Psoas muscle (tissue), 7 donors: ENCODE measurements at regions not wholly inside any gene's neighbourhood (a gene's known extent, or its start where the extent isn't known, plus 50 kb on each side); places are given as distances from the start of the nearest gene placed in this dataset.
A peak's percentile ranks its signal among the peaks of the same experiment; 100 is the strongest.
"Not testable (repeated sequence)": the region's sequence is repeated elsewhere in the genome, so short reads cannot be mapped to it uniquely, and the experiment has no call there.

Source experiments
- ATAC-seq, 4 donors: fragments of 200-7000 bp; cut with Tn5 transposase; one replicate each; pipeline ENCODE4 v1.9.1; 2020; ENCODE audit warnings: moderate library complexity in 3 of 4, mild to moderate bottlenecking in 2 of 4
- DNase-seq, 2 donors: peaks; one replicate each; pipeline ENCODE4 v3.0.0-alpha.2; 2020
- H3K27ac ChIP-seq: fragments of 200-600 bp; one replicate; pipeline ENCODE4 v1.8.0; 2022
- H3K27me3 ChIP-seq, 3 donors: fragments of 200-600 bp in 1 of 3; one replicate each; pipeline versions ENCODE4 v1.6.1 to v1.8.0; 2013 to 2022; ENCODE audit warnings: low read length in 2 of 3, mild to moderate bottlenecking in 2 of 3, moderate library complexity in 1 of 3; ENCODE audit not compliant: insufficient read depth in 3 of 3
- H3K36me3 ChIP-seq, 2 donors: fragments of 200-600 bp in 1 of 2; one replicate each; pipeline versions ENCODE4 v1.6.1 to v1.8.0; 2013 to 2022; ENCODE audit warnings: low read depth in 1 of 2, mild to moderate bottlenecking in 1 of 2, moderate library complexity in 1 of 2; ENCODE audit not compliant: insufficient read depth in 1 of 2
- H3K4me1 ChIP-seq: fragments of 200-600 bp; one replicate; pipeline ENCODE4 v1.8.0; 2022
- H3K4me3 ChIP-seq: fragments of 200-600 bp; one replicate; pipeline ENCODE4 v1.8.0; 2022; ENCODE audit warnings: mild to moderate bottlenecking
- H3K9me3 ChIP-seq: fragments of 200-600 bp; one replicate; pipeline ENCODE4 v1.8.0; 2022
- CTCF ChIP-seq: fragments of 200-600 bp; IDR thresholded peaks from one replicate; pipeline ENCODE4 v1.8.0; 2022; ENCODE audit warnings: antibody characterized with exemption
- WGBS, 3 donors: extraction: QIAGEN DNeasy Blood & Tissue Kit; methylation state at CpG; one replicate each; pipeline versions ENCODE4 v1.1.6 to v1.1.7; 2013; 5-methylcytosine and 5-hydroxymethylcytosine counted together
- intact Hi-C, 2 donors: fragments of 100-400 bp; cut with DNase I; formaldehyde crosslinking; loops; one replicate each; pipeline versions ENCODE4 v1.11.0 to v1.14.2; 2022
- donor health status: healthy with polysubstance abuse.
- donor health status: DM: no; HTN: no; CAD: no; lungs with moderate emphysema.
- donor health status: Bipolar disorder and iron deficiency.
- donor health status: healthy.
- donor health status: DM: yes; HTN: yes; CAD: no.
- donor health status: DM: no; HTN: no; CAD: no.
- donor health status: DM: yes; HTN: yes; CAD: no.

- no peaks in the 10 kb centered on the region for H3K4me1 ChIP-seq
- no peak overlapping the region for H3K27ac ChIP-seq
- no peaks in the 10 kb centered on the region for H3K36me3 ChIP-seq
- no peaks in the 10 kb centered on the region for H3K9me3 ChIP-seq
- H3K27me3 ChIP-seq = no peaks in the 10 kb centered on the region
- intact Hi-C loops = no loop called here
- DNase-seq (no peak), ATAC-seq (no peak)
- TF ChIP-seq CTCF = no peak
- no peak overlapping the region for H3K4me3 ChIP-seq
Measured at GRCh38 chr2:185284696-185285095, 453.9 kb upstream of the FSIP2 start.

DNA sequence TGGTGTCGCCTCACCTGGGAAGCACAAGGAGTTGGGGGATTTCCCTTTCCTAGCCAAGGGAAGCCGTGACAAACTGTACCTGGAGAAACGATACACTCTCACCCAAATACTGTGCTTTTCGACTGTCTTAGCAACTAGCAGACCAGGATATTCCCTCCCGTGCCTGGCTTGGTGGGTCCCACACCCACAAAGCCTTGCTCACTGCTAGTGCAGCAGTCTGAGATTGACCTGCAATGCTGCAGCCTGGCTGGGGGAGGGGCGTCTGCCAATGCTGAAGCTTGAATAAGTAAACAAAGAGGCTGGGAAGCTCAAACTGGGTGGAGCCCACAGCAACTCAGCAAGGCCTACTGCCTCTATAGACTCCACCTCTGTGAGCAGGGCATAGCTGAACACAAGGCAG lies 448.6 kb upstream of the FSIP2 start:
- H3K27ac ChIP-seq, H3K9me3 ChIP-seq, DNase-seq, H3K27me3 ChIP-seq, ATAC-seq, H3K4me1 ChIP-seq, intact Hi-C loops, H3K4me3 ChIP-seq, H3K36me3 ChIP-seq: not testable (repeated sequence)
- WGBS, 3 donors = 67 to 84% (median 80%) methylated on average over 6 of the region's 6 CpGs

GRCh38 chr2:185291035-185291647 lies 447.5 kb upstream of the FSIP2 start:
- 49 to 53% (median 52%) methylated on average over 7 of the region's 7 CpGs for WGBS, 3 donors
- Histone ChIP-seq H3K27me3 (no peaks in the 10 kb centered on the region), H3K4me3 (no peak overlapping the region), H3K9me3 (no peaks in the 10 kb centered on the region), H3K27ac (no peak overlapping the region), H3K4me1 (no peaks in the 10 kb centered on the region), H3K36me3 (no peaks in the 10 kb centered on the region)
- peak; percentile 34 for TF ChIP-seq CTCF
- no peak for DNase-seq
- intact Hi-C loops = no loop called here
- no peak for ATAC-seq

DNA sequence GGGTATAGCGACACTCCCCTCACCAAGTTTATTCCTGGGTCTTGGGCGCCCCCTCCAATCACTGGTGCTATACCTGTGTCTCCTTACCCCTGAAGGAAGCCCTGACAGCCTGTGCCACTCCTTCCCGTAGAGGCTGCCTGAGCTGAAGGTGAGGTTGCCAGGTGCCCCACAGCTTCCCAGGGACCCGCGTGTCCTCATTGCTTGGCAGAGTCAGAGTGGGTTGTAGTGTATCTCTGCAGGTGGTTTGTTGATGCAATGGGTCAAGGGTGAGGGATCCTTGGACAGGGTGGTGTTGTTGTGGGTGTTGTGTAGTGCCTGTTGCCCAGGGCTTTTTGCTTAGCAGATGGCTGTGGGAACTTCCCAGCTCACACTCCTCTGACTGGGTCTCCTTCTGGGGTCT lies 438.7 kb upstream of the FSIP2 start:
- H3K9me3 ChIP-seq = no peaks in the 10 kb centered on the region
- no peak for TF ChIP-seq CTCF
- no peaks in the 10 kb centered on the region for H3K27me3 ChIP-seq
- no peak overlapping the region for H3K4me3 ChIP-seq
- no peak for DNase-seq
- H3K4me1 ChIP-seq = no peaks in the 10 kb centered on the region
- H3K36me3 ChIP-seq = no peaks in the 10 kb centered on the region
- intact Hi-C loops = no loop called here
- no peak for ATAC-seq
- no peak overlapping the region for H3K27ac ChIP-seq
- WGBS, 3 donors = 84 to 86% (median 84%) methylated on average over 5 of the region's 5 CpGs

- intact Hi-C loops = no loop called here
- Histone ChIP-seq H3K27me3 (no peaks in the 10 kb centered on the region), H3K9me3 (no peaks in the 10 kb centered on the region), H3K36me3 (no peaks in the 10 kb centered on the region), H3K27ac (no peak overlapping the region), H3K4me3 (no peak overlapping the region), H3K4me1 (no peaks in the 10 kb centered on the region)
- ATAC-seq = no peak
- 96 to 98% (median 97%) methylated on average over 1 of the region's 1 CpG for WGBS, 3 donors
- TF ChIP-seq CTCF = no peak
- no peak for DNase-seq
Measured at GRCh38 chr2:185306119-185306518, 432.5 kb upstream of the FSIP2 start.
